Suprapubic skin (tissue), 3 donors: ENCODE measurements at regions not wholly inside any gene's neighbourhood (a gene's known extent, or its start where the extent isn't known, plus 50 kb on each side); places are given as distances from the start of the nearest gene placed in this dataset.

ENCODE experiments used
- POLR2A ChIP-seq, 2 donors: fragments of 450-650 bp; IDR thresholded peaks; one replicate each; pipeline ENCODE4 v1.6.1; 2017; ENCODE audit warnings: antibody characterized with exemption in 2 of 2, mild to moderate bottlenecking in 2 of 2, moderate library complexity in 2 of 2
- TF ChIP-seq, protein P1 (sequence below), 2 donors: fragments of 200-600 bp in 1 of 2; fragments of 450-650 bp in 1 of 2; sonication (generic) in 1 of 2; IDR thresholded peaks; one replicate each; pipeline ENCODE4 v1.5.1; 2016 to 2019; ENCODE audit warnings: antibody characterized with exemption in 2 of 2, mild to moderate bottlenecking in 1 of 2, moderate library complexity in 1 of 2

DNA sequence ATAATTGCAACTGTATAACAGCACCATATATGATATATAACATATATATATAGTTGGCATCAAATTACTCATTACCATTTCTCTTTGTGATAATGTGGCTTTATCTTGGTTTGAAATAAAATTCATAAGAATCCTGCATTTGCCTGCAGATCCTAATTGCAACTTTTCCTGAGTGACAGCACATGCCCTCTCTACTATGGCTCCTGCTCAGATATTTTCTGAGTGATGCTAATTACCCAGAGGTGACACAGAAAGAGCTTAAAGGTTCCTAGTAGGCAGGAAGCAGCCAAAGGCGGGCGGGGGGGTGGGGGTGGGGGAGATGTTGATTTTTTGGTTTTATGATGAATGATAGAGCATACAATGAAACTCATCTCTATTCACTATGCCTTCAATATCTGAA, 370.6 kb downstream of the MFSD1 start:
- TF ChIP-seq POLR2A (IDR thresholded peaks at IDR 0.05) = no peak
- TF ChIP-seq, protein P1, sequence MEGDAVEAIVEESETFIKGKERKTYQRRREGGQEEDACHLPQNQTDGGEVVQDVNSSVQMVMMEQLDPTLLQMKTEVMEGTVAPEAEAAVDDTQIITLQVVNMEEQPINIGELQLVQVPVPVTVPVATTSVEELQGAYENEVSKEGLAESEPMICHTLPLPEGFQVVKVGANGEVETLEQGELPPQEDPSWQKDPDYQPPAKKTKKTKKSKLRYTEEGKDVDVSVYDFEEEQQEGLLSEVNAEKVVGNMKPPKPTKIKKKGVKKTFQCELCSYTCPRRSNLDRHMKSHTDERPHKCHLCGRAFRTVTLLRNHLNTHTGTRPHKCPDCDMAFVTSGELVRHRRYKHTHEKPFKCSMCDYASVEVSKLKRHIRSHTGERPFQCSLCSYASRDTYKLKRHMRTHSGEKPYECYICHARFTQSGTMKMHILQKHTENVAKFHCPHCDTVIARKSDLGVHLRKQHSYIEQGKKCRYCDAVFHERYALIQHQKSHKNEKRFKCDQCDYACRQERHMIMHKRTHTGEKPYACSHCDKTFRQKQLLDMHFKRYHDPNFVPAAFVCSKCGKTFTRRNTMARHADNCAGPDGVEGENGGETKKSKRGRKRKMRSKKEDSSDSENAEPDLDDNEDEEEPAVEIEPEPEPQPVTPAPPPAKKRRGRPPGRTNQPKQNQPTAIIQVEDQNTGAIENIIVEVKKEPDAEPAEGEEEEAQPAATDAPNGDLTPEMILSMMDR (IDR thresholded peaks at IDR 0.05) = no peak
